HG02588 (cell line): ENCODE measurements at regions not wholly inside any gene's neighbourhood (a gene's known extent, or its start where the extent isn't known, plus 50 kb on each side); places are given as distances from the start of the nearest gene placed in this dataset.
"Not testable (repeated sequence)": the region's sequence is repeated elsewhere in the genome, so short reads cannot be mapped to it uniquely, and the experiment has no call there.

Source experiments
- ATAC-seq: cut with Tn5 transposase; IDR thresholded peaks from one replicate; pipeline ENCODE4 v1.9.1; 2021; ENCODE audit warnings: mild to moderate bottlenecking, moderate library complexity; ENCODE audit not compliant: unreplicated experiment

- ATAC-seq, result no peak
Observed at GRCh38 chr12:22115711-22116110, 69.7 kb downstream of the CMAS start.

GRCh38 chr12:22116376-22116775 is 70.4 kb downstream of the CMAS start:
- no peak for ATAC-seq

GRCh38 chr12:22117563-22118237 is 71.7 kb downstream of the CMAS start:
- ATAC-seq, result no peak

GRCh38 chr12:22118238-22118790 is 72.3 kb downstream of the CMAS start:
- ATAC-seq, result no peak

- ATAC-seq, result peak; percentile 51
Observed at GRCh38 chr12:22121224-22121623, 75.2 kb downstream of the CMAS start.

- no peak for ATAC-seq
Observed at GRCh38 chr12:22122359-22122758, 76.3 kb downstream of the CMAS start.

GRCh38 chr12:22124987-22125386 is 79.0 kb downstream of the CMAS start:
- ATAC-seq, result no peak

- ATAC-seq, result not testable (repeated sequence)
Observed at GRCh38 chr12:22126101-22126500, 80.1 kb downstream of the CMAS start.

GRCh38 chr12:22126758-22127157 is 80.7 kb downstream of the CMAS start:
- no peak for ATAC-seq

- ATAC-seq, result no peak
Observed at GRCh38 chr12:22130671-22131070, 84.7 kb downstream of the CMAS start.

GRCh38 chr12:22136604-22137117 is 90.6 kb downstream of the CMAS start:
- ATAC-seq, result not testable (repeated sequence)
